ENCODE measurements at regions not wholly inside any gene's neighbourhood (a gene's known extent, or its start where the extent isn't known, plus 50 kb on each side); places are given as distances from the start of the nearest gene placed in this dataset.

GRCh38 chr5:112687306-112687705, 50.4 kb upstream of the APC start:
- no TSS peak for BruUV-seq (replicated peaks)
- Mint-ChIP-seq H3K4me1 (ENCODE audit: low read depth, unreplicated experiment) (peaks cover 5% of the 10 kb centered on the region), H3K4me3 (ENCODE audit: unreplicated experiment) (no peak overlapping the region), H3K27me3 (ENCODE audit: insufficient read depth, unreplicated experiment) (peaks cover 18% of the 10 kb centered on the region), H3K36me3 (ENCODE audit: insufficient read depth, unreplicated experiment) (no peaks in the 10 kb centered on the region), H3K27ac (ENCODE audit: unreplicated experiment) (no peak overlapping the region), H3K9me3 (ENCODE audit: unreplicated experiment) (no peaks in the 10 kb centered on the region)
- TF ChIP-seq CTCF (IDR thresholded peaks at IDR 0.05; ENCODE audit: insufficient read depth in 1 of 2, low read depth in 1 of 2, low read length in 1 of 2, severe bottlenecking in 1 of 2, unreplicated experiment in 1 of 2), result no peak
- intact Hi-C loops (cut with micrococcal nuclease; ENCODE audit: unreplicated experiment), result no loop called here
- no peak for DNase-seq
- CTCF ChIA-PET, result no interaction called here
- POLR2A ChIA-PET, result interaction anchor here (0.6 kb wide), 1 partner anchor 26 kb away, joined by 4 read pairs; no protein-coding TSS in a partner anchor
- Histone ChIP-seq H3K27me3 (replicated peaks; ENCODE audit: control insufficient read depth, insufficient read depth, low read length) (no peaks in the 10 kb centered on the region), H3K4me1 (no peaks in the 10 kb centered on the region), H3K4me3 (ENCODE audit: low read depth, low read length) (no peak overlapping the region), H3K36me3 (ENCODE audit: control insufficient read depth, insufficient read depth, low read length) (no peaks in the 10 kb centered on the region), H3K9me3 (no peaks in the 10 kb centered on the region)
